ENCODE measurements at regions not wholly inside any gene's neighbourhood (a gene's known extent, or its start where the extent isn't known, plus 50 kb on each side); places are given as distances from the start of the nearest gene placed in this dataset.

DNA sequence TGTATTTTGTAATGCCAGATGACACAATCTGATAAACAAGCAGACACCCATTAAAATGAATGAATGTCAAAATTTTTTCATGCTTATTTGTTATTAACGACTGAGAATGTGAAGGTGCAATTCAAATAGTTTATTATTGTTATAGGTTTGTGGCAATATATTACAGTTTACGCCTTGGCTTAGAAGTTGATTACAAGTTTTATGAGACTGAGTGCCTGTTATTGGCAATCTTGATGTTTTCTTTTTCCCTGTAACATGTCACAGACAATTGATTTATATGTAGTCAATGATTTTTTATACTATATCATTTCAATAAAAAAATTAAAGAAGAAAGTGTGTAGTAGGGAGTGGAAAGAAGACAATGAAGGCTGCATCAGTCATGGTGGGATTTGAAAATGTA is 144.1 kb upstream of the EEF1E1 start:
- no peak overlapping the region for H3K27ac ChIP-seq (ENCODE audit: low read depth in 1 of 2, low read length in 2 of 2)
- no peak for TF ChIP-seq CTCF (IDR thresholded peaks at IDR 0.05)
- H3K9ac ChIP-seq (ENCODE audit: insufficient read depth, low read length, poor library complexity, severe bottlenecking): no peak overlapping the region
- no peak overlapping the region for H3K4me3 Mint-ChIP-seq
- intact Hi-C loops (cut with micrococcal nuclease): no loop called here
- peaks cover 5 to 11% (median 6%) of the 10 kb centered on the region in 3 donors for H3K27me3 Mint-ChIP-seq (ENCODE audit: low read depth in 3 of 3)
- no peaks in the 10 kb centered on the region for H3K79me2 ChIP-seq (ENCODE audit: insufficient read depth, low read length)
- DNase-seq: no peak
- H3K4me1 Mint-ChIP-seq: no peaks in the 10 kb centered on the region
- H3K4me3 ChIP-seq (replicated peaks in 1 of 3; ENCODE audit: low read depth in 2 of 3, low read length in 3 of 3): no peak overlapping the region
- no peaks in the 10 kb centered on the region for H3K36me3 ChIP-seq (replicated peaks in 1 of 2; ENCODE audit: control insufficient read depth in 1 of 2, insufficient read depth in 2 of 2, low read length in 2 of 2)
- no peaks in the 10 kb centered on the region for H3K9me3 ChIP-seq (replicated peaks in 1 of 2; ENCODE audit: control insufficient read depth in 1 of 2, insufficient read depth in 1 of 2, low read length in 2 of 2)
- peaks cover 0 to 4% of the 10 kb centered on the region in 2 donors for H3K27me3 ChIP-seq (ENCODE audit: control insufficient read depth in 2 of 2, insufficient read depth in 2 of 2, low read length in 2 of 2)
- H3K36me3 Mint-ChIP-seq: no peaks in the 10 kb centered on the region
- H4K20me1 ChIP-seq (ENCODE audit: insufficient read depth, low read length): no peaks in the 10 kb centered on the region
- H3K4me2 ChIP-seq (replicated peaks; ENCODE audit: extremely low read depth, low read length, poor library complexity, severe bottlenecking): no peak overlapping the region
- no CpG with 5 or more reads among the region's 2 CpGs for WGBS (ENCODE audit: insufficient coverage)
- no peaks in the 10 kb centered on the region for H3K4me1 ChIP-seq (ENCODE audit: control insufficient read depth in 1 of 2, insufficient read depth in 2 of 2, low read length in 2 of 2)
- H3K9me3 Mint-ChIP-seq: peaks cover 0 to 4% (median 2%) of the 10 kb centered on the region in 7 donors
- no peak overlapping the region for H2AFZ ChIP-seq (ENCODE audit: insufficient read depth, low read depth, low read length, poor library complexity, severe bottlenecking)
- H3K27ac Mint-ChIP-seq: no peak overlapping the region

DNA sequence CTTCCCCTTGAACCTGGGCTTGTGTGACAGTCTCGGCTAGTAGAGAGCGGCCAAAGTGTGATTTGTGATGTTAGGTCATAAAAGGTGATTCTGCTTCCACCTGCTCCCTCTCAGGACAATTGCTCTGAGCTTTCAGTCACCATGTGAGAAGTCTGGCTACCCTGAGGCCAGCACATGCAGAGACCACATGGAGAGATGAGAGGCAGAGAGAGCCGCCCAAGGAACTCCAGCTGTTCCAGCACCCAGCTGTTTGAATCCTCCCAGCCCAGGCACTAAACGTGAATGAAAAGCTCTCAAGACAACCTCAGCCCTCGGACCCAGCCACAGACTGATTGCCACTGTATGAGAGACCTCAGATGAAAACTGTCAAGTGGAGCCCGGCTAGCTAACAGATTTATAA is 143.4 kb upstream of the EEF1E1 start:
- Mint-ChIP-seq H3K27me3 (ENCODE audit: low read depth in 3 of 3) (peaks cover 5 to 11% (median 6%) of the 10 kb centered on the region in 3 donors), H3K4me3 (no peak overlapping the region), H3K27ac (no peak overlapping the region), H3K9me3 (peaks cover 0 to 4% (median 2%) of the 10 kb centered on the region in 7 donors), H3K36me3 (no peaks in the 10 kb centered on the region), H3K4me1 (no peaks in the 10 kb centered on the region)
- Histone ChIP-seq H3K27me3 (ENCODE audit: control insufficient read depth in 2 of 2, insufficient read depth in 2 of 2, low read length in 2 of 2) (peaks cover 0 to 4% of the 10 kb centered on the region in 2 donors), H3K4me1 (ENCODE audit: control insufficient read depth in 1 of 2, insufficient read depth in 2 of 2, low read length in 2 of 2) (no peaks in the 10 kb centered on the region), H3K9ac (ENCODE audit: insufficient read depth, low read length, poor library complexity, severe bottlenecking) (no peak overlapping the region), H3K4me3 (replicated peaks in 1 of 3; ENCODE audit: low read depth in 2 of 3, low read length in 3 of 3) (no peak overlapping the region), H3K9me3 (replicated peaks in 1 of 2; ENCODE audit: control insufficient read depth in 1 of 2, insufficient read depth in 1 of 2, low read length in 2 of 2) (no peaks in the 10 kb centered on the region), H2AFZ (ENCODE audit: insufficient read depth, low read depth, low read length, poor library complexity, severe bottlenecking) (no peak overlapping the region), H3K4me2 (replicated peaks; ENCODE audit: extremely low read depth, low read length, poor library complexity, severe bottlenecking) (no peak overlapping the region), H3K79me2 (ENCODE audit: insufficient read depth, low read length) (no peaks in the 10 kb centered on the region), H3K27ac (ENCODE audit: low read depth in 1 of 2, low read length in 2 of 2) (no peak overlapping the region), H4K20me1 (ENCODE audit: insufficient read depth, low read length) (no peaks in the 10 kb centered on the region), H3K36me3 (replicated peaks in 1 of 2; ENCODE audit: control insufficient read depth in 1 of 2, insufficient read depth in 2 of 2, low read length in 2 of 2) (no peaks in the 10 kb centered on the region)
- WGBS (ENCODE audit: insufficient coverage): 58% methylated on average over 4 of the region's 6 CpGs
- intact Hi-C loops (cut with micrococcal nuclease): no loop called here
- TF ChIP-seq CTCF (IDR thresholded peaks at IDR 0.05): no peak
- DNase-seq: no peak
